GM12878 (cell line): ENCODE measurements at regions not wholly inside any gene's neighbourhood (a gene's known extent, or its start where the extent isn't known, plus 50 kb on each side); places are given as distances from the start of the nearest gene placed in this dataset.
"Not testable (repeated sequence)": the region's sequence is repeated elsewhere in the genome, so short reads cannot be mapped to it uniquely, and the experiment has no call there.

Source experiments
- ATF7 ChIP-seq: fragments of 450-650 bp; IDR thresholded peaks from 2 replicates; pipeline ENCODE4 v1.6.1; 2016; ENCODE audit warnings: low read depth, mild to moderate bottlenecking
- CBX3 ChIP-seq: fragments of 200-600 bp; sonication (generic); IDR thresholded peaks from 2 replicates; pipeline ENCODE4 v1.6.1; 2016; ENCODE audit warnings: low read depth, borderline replicate concordance
- CTCF ChIP-seq, 3 experiments: IDR thresholded peaks in 2 of 3; conservative IDR thresholded peaks in 1 of 3; 2 replicates each; pipeline ENCODE4 v1.5.1; 2011; ENCODE audit warnings: low read depth in 3 of 3, low read length in 3 of 3, mild to moderate bottlenecking in 3 of 3, control low read depth in 2 of 3, moderate library complexity in 2 of 3, inconsistent platforms in 1 of 3, mixed read lengths in 1 of 3; ENCODE audit not compliant: control insufficient read depth in 2 of 3, insufficient read depth in 1 of 3; ENCODE audit errors: extremely low read depth in 1 of 3
- EGR1 ChIP-seq, 2 experiments: IDR thresholded peaks; 1 replicate in 1 of 2; 2 replicates in 1 of 2; pipeline ENCODE4 v1.6.1; 2011 to 2012; ENCODE audit warnings: low read depth in 2 of 2, low read length in 2 of 2, borderline replicate concordance in 1 of 2, mild to moderate bottlenecking in 1 of 2, moderate library complexity in 1 of 2
- IRF4 ChIP-seq: IDR thresholded peaks from 2 replicates; pipeline ENCODE4 v1.6.1; 2011; ENCODE audit warnings: low read depth, low read length
- MAX ChIP-seq: IDR thresholded peaks from 2 replicates; pipeline ENCODE4 v1.6.1; 2012; ENCODE audit warnings: low read depth, low read length, improper control_type of control experiment
- MXI1 ChIP-seq: fragments of 150-350 bp; IDR thresholded peaks from 2 replicates; pipeline ENCODE4 v1.6.1; 2011; ENCODE audit warnings: low read depth, mild to moderate bottlenecking, inconsistent platforms, low read length, improper control_type of control experiment
- NFIC ChIP-seq: IDR thresholded peaks from 2 replicates; pipeline ENCODE4 v1.6.1; 2012; ENCODE audit warnings: low read depth, mild to moderate bottlenecking, inconsistent platforms, low read length, moderate library complexity
- POLR2A ChIP-seq: IDR thresholded peaks from 2 replicates; pipeline ENCODE4 v1.6.1; 2011; ENCODE audit warnings: low read depth, mild to moderate bottlenecking, low read length
- REST ChIP-seq: IDR thresholded peaks from 2 replicates; pipeline ENCODE4 v1.6.1; 2012; ENCODE audit warnings: mild to moderate bottlenecking, low read depth, low read length
- TCF12 ChIP-seq: IDR thresholded peaks from 2 replicates; pipeline ENCODE4 v1.6.1; 2011; ENCODE audit warnings: low read depth, mild to moderate bottlenecking, low read length
- ZSCAN29 ChIP-seq: fragments of 450-650 bp; IDR thresholded peaks from 2 replicates; pipeline ENCODE4 v1.6.1; 2017; ENCODE audit warnings: mild to moderate bottlenecking, moderate library complexity

GRCh38 chr14:82994547-82994946, 1460.9 kb upstream of the SEL1L start:
- TF ChIP-seq MXI1; TCF12; REST; NFIC; EGR1 (IDR thresholded peaks at IDR 0.05; ENCODE audit: borderline replicate concordance in 1 of 2, low read depth in 2 of 2, low read length in 2 of 2); CTCF (IDR thresholded peaks at IDR 0.05 in 2 of 3, conservative IDR thresholded peaks at IDR 0.05 in 1 of 3; ENCODE audit: control insufficient read depth in 2 of 3, extremely low read depth in 1 of 3, insufficient read depth in 1 of 3, low read depth in 3 of 3, low read length in 3 of 3); CBX3; POLR2A; ZSCAN29; IRF4; ATF7; MAX: not testable (repeated sequence)
